Activated CD4-positive, alpha-beta T cell treated with anti-CD3 and anti-CD28 coated beads for 36 hours (primary cell): ENCODE measurements at regions not wholly inside any gene's neighbourhood (a gene's known extent, or its start where the extent isn't known, plus 50 kb on each side); places are given as distances from the start of the nearest gene placed in this dataset.

Experiments used
- ATAC-seq: fragments of 200-7000 bp; cut with Tn5 transposase; one replicate; pipeline ENCODE4 v1.10.0; 2021; ENCODE audit warnings: mild to moderate bottlenecking, moderate library complexity
- CTCF ChIA-PET: fragments of 350-600 bp; sonication (Branson Sonifier 250); formaldehyde crosslinking; loops from one replicate; lab custom pipeline; 2021; ENCODE audit warnings: antibody characterized with exemption; lab: Charles Lee
- POLR2A ChIA-PET: fragments of 350-600 bp; sonication (Branson Sonifier 250); formaldehyde crosslinking; loops from one replicate; lab custom pipeline; 2021; ENCODE audit warnings: antibody characterized with exemption, inconsistent platforms; lab: Charles Lee
- DNase-seq: peaks from one replicate; pipeline ENCODE4 v3.0.0-alpha.2; 2020
- H3K27ac Mint-ChIP-seq: one replicate; pipeline ENCODE4 v1.8.0; 2021; ENCODE audit warnings: mixed read lengths
- H3K27me3 Mint-ChIP-seq: one replicate; pipeline ENCODE4 v1.8.0; 2021; ENCODE audit warnings: mixed read lengths
- H3K36me3 Mint-ChIP-seq: one replicate; pipeline ENCODE4 v1.8.0; 2021; ENCODE audit warnings: low read depth, mixed read lengths
- H3K4me1 Mint-ChIP-seq: one replicate; pipeline ENCODE4 v1.8.0; 2021; ENCODE audit warnings: mixed read lengths
- H3K4me3 Mint-ChIP-seq: one replicate; pipeline ENCODE4 v1.8.0; 2021; ENCODE audit warnings: mild to moderate bottlenecking, moderate library complexity, mixed read lengths
- H3K9me3 Mint-ChIP-seq: one replicate; pipeline ENCODE4 v1.8.0; 2021; ENCODE audit warnings: low read depth, mixed read lengths
- intact Hi-C, 2 experiments: fragments of 100-400 bp; cut with DNase I in 1 of 2; cut with micrococcal nuclease in 1 of 2; formaldehyde crosslinking; loops; one replicate each; pipeline versions ENCODE4 v1.14.2 to v1.15.1; 2022 to 2024; cut with DNase I, micrococcal nuclease

GRCh38 chr2:226076529-226076928, 677.0 kb downstream of the NYAP2 start:
- no peak for ATAC-seq
- no peaks in the 10 kb centered on the region for H3K27me3 Mint-ChIP-seq
- intact Hi-C loops, result no loop called here
- ChIA-PET POLR2A (no interaction called here), CTCF (no interaction called here)
- H3K27ac Mint-ChIP-seq, result no peak overlapping the region
- H3K9me3 Mint-ChIP-seq, result no peaks in the 10 kb centered on the region
- H3K36me3 Mint-ChIP-seq, result no peaks in the 10 kb centered on the region
- no peaks in the 10 kb centered on the region for H3K4me1 Mint-ChIP-seq
- no peak for DNase-seq
- H3K4me3 Mint-ChIP-seq, result no peak overlapping the region

GRCh38 chr2:226074391-226074790, 674.9 kb downstream of the NYAP2 start:
- H3K9me3 Mint-ChIP-seq, result no peaks in the 10 kb centered on the region
- H3K4me1 Mint-ChIP-seq, result no peaks in the 10 kb centered on the region
- no peak overlapping the region for H3K4me3 Mint-ChIP-seq
- no peak overlapping the region for H3K27ac Mint-ChIP-seq
- DNase-seq, result no peak
- intact Hi-C loops, result no loop called here
- ChIA-PET CTCF (no interaction called here), POLR2A (no interaction called here)
- H3K27me3 Mint-ChIP-seq, result no peaks in the 10 kb centered on the region
- no peaks in the 10 kb centered on the region for H3K36me3 Mint-ChIP-seq
- no peak for ATAC-seq

- intact Hi-C loops, result no loop called here
- ChIA-PET CTCF (no interaction called here), POLR2A (no interaction called here)
These were observed 674.1 kb downstream of the NYAP2 start for GRCh38 chr2:226073496-226074160.

GRCh38 chr2:226066873-226067272, 667.4 kb downstream of the NYAP2 start:
- no peaks in the 10 kb centered on the region for H3K27me3 Mint-ChIP-seq
- H3K4me3 Mint-ChIP-seq, result no peak overlapping the region
- no peak for ATAC-seq
- intact Hi-C loops, result no loop called here
- H3K4me1 Mint-ChIP-seq, result no peaks in the 10 kb centered on the region
- ChIA-PET CTCF (no interaction called here), POLR2A (no interaction called here)
- H3K36me3 Mint-ChIP-seq, result no peaks in the 10 kb centered on the region
- DNase-seq, result no peak
- H3K27ac Mint-ChIP-seq, result no peak overlapping the region
- H3K9me3 Mint-ChIP-seq, result no peaks in the 10 kb centered on the region

More at GRCh38 chr2:226073496-226074160, 674.1 kb downstream of the NYAP2 start:
- Mint-ChIP-seq H3K27me3 (no peaks in the 10 kb centered on the region), H3K4me3 (no peak overlapping the region), H3K9me3 (no peaks in the 10 kb centered on the region), H3K27ac (no peak overlapping the region), H3K4me1 (no peaks in the 10 kb centered on the region), H3K36me3 (no peaks in the 10 kb centered on the region)
- DNase-seq, result no peak
- no peak for ATAC-seq

- H3K27me3 Mint-ChIP-seq, result no peaks in the 10 kb centered on the region
- H3K27ac Mint-ChIP-seq, result no peak overlapping the region
- H3K36me3 Mint-ChIP-seq, result no peaks in the 10 kb centered on the region
- no peak overlapping the region for H3K4me3 Mint-ChIP-seq
- DNase-seq, result no peak
- intact Hi-C loops, result no loop called here
- no peak for ATAC-seq
- POLR2A ChIA-PET, result no interaction called here
- CTCF ChIA-PET, result no interaction called here
- no peaks in the 10 kb centered on the region for H3K4me1 Mint-ChIP-seq
- H3K9me3 Mint-ChIP-seq, result no peaks in the 10 kb centered on the region
These were observed 666.9 kb downstream of the NYAP2 start for GRCh38 chr2:226066391-226066790.

GRCh38 chr2:226064932-226065570, 665.5 kb downstream of the NYAP2 start:
- no peak overlapping the region for H3K4me3 Mint-ChIP-seq
- H3K36me3 Mint-ChIP-seq, result no peaks in the 10 kb centered on the region
- intact Hi-C loops, result no loop called here
- ChIA-PET POLR2A (no interaction called here), CTCF (no interaction called here)
- peaks cover 2% of the 10 kb centered on the region for H3K27me3 Mint-ChIP-seq
- no peaks in the 10 kb centered on the region for H3K9me3 Mint-ChIP-seq
- ATAC-seq (no peak), DNase-seq (no peak)
- H3K27ac Mint-ChIP-seq, result no peak overlapping the region
- no peaks in the 10 kb centered on the region for H3K4me1 Mint-ChIP-seq

- peaks cover 2% of the 10 kb centered on the region for H3K27me3 Mint-ChIP-seq
- POLR2A ChIA-PET, result no interaction called here
- ATAC-seq, result no peak
- no peaks in the 10 kb centered on the region for H3K9me3 Mint-ChIP-seq
- no peaks in the 10 kb centered on the region for H3K4me1 Mint-ChIP-seq
- CTCF ChIA-PET, result no interaction called here
- H3K27ac Mint-ChIP-seq, result no peak overlapping the region
- intact Hi-C loops, result no loop called here
- no peaks in the 10 kb centered on the region for H3K36me3 Mint-ChIP-seq
- DNase-seq, result no peak
- H3K4me3 Mint-ChIP-seq, result no peak overlapping the region
These were observed 664.4 kb downstream of the NYAP2 start for GRCh38 chr2:226063704-226064440.

GRCh38 chr2:226059961-226060627, 660.6 kb downstream of the NYAP2 start:
- H3K27me3 Mint-ChIP-seq, result peaks cover 2% of the 10 kb centered on the region

GRCh38 chr2:226057914-226058313, 658.4 kb downstream of the NYAP2 start:
- H3K4me1 Mint-ChIP-seq, result no peaks in the 10 kb centered on the region
- CTCF ChIA-PET, result no interaction called here
- intact Hi-C loops, result no loop called here
- H3K9me3 Mint-ChIP-seq, result no peaks in the 10 kb centered on the region
- H3K36me3 Mint-ChIP-seq, result no peaks in the 10 kb centered on the region
- no peak overlapping the region for H3K4me3 Mint-ChIP-seq
- peaks cover 2% of the 10 kb centered on the region for H3K27me3 Mint-ChIP-seq
- DNase-seq, result no peak
- H3K27ac Mint-ChIP-seq, result no peak overlapping the region
- POLR2A ChIA-PET, result no interaction called here
- ATAC-seq, result no peak

More at GRCh38 chr2:226059961-226060627, 660.6 kb downstream of the NYAP2 start:
- Mint-ChIP-seq H3K36me3 (no peaks in the 10 kb centered on the region), H3K9me3 (no peaks in the 10 kb centered on the region), H3K4me1 (no peaks in the 10 kb centered on the region), H3K4me3 (no peak overlapping the region), H3K27ac (no peak overlapping the region)
- DNase-seq, result no peak
- intact Hi-C loops, result no loop called here
- CTCF ChIA-PET, result no interaction called here
- ATAC-seq, result no peak
- POLR2A ChIA-PET, result no interaction called here

- CTCF ChIA-PET, result no interaction called here
- Mint-ChIP-seq H3K9me3 (no peaks in the 10 kb centered on the region), H3K27ac (no peak overlapping the region), H3K36me3 (no peaks in the 10 kb centered on the region), H3K4me3 (no peak overlapping the region), H3K4me1 (no peaks in the 10 kb centered on the region), H3K27me3 (peaks cover 4% of the 10 kb centered on the region)
- intact Hi-C loops, result no loop called here
- POLR2A ChIA-PET, result no interaction called here
- ATAC-seq (no peak), DNase-seq (no peak)
These were observed 657.9 kb downstream of the NYAP2 start for GRCh38 chr2:226057365-226057764.

- DNase-seq (no peak), ATAC-seq (no peak)
- Mint-ChIP-seq H3K4me3 (no peak overlapping the region), H3K9me3 (no peaks in the 10 kb centered on the region), H3K27ac (no peak overlapping the region), H3K4me1 (no peaks in the 10 kb centered on the region), H3K27me3 (peaks cover 6% of the 10 kb centered on the region), H3K36me3 (no peaks in the 10 kb centered on the region)
- ChIA-PET CTCF (no interaction called here), POLR2A (no interaction called here)
- intact Hi-C loops, result no loop called here
These were observed 653.4 kb downstream of the NYAP2 start for GRCh38 chr2:226052772-226053416.
